GM18868 (cell line): ENCODE measurements at regions not wholly inside any gene's neighbourhood (a gene's known extent, or its start where the extent isn't known, plus 50 kb on each side); places are given as distances from the start of the nearest gene placed in this dataset.
"Not testable (repeated sequence)": the region's sequence is repeated elsewhere in the genome, so short reads cannot be mapped to it uniquely, and the experiment has no call there.

ENCODE experiments used
- ATAC-seq: cut with Tn5 transposase; IDR thresholded peaks from one replicate; pipeline ENCODE4 v1.9.1; 2021; ENCODE audit warnings: mild to moderate bottlenecking, moderate library complexity; ENCODE audit not compliant: unreplicated experiment

DNA sequence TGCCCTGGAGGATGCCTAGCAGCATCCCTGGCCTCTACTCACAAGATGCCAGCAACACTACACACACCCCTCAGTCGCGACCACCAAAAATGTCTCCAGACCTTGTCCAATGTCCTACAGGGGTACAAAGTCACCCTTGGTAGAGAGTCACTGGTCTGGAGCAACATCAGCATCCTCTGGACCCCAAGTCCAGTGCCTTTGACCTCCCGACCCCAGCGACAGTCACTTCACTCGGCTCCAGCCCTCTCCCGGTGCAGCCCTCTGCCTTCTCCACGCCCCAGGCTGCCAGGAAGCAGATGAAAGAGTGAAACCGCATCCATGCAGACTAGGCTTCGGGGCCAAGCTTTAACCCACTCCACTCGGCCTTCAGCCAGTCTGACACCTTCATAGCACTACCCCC is 92.0 kb upstream of the SRSF6 start:
- ATAC-seq = no peak

DNA sequence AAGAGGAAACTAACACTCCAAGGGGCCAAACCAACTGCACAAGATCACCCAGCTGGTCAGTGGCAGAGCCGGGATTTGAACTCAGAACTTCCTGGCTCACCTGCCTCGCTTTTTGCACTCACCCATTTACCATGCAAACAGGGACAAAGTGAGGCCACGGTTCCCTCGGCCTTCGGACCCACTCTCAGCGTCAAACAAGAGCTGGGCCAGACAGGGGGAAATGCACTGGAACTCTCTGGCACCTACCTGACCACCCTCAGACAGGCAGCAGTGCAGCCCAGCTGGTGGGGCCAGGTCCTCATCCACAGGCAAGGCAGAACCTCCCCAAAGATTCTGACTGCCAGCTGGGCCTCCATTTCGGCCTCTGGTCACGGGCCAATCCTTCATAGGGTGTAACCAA is 93.7 kb upstream of the SRSF6 start:
- ATAC-seq = no peak

DNA sequence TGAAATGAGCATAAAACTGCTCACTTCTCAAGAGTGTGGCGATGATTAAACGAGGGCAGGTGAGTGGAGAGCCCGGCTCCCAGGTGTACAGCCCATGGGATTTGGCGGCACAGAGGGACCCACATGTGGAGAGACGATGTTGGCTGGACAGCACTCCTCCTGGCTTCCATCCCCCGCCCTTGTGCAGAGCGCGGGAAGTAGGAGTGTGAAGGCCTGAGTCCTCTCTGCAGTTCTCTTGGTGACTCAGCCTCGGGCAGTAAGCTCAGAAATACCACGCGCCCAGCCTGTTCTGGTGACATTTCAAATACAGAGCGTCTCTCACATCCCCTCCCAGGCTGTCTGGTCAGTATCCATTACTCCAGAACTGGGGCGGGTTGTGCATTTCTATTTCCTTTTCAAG is 94.2 kb upstream of the SRSF6 start:
- no peak for ATAC-seq

DNA sequence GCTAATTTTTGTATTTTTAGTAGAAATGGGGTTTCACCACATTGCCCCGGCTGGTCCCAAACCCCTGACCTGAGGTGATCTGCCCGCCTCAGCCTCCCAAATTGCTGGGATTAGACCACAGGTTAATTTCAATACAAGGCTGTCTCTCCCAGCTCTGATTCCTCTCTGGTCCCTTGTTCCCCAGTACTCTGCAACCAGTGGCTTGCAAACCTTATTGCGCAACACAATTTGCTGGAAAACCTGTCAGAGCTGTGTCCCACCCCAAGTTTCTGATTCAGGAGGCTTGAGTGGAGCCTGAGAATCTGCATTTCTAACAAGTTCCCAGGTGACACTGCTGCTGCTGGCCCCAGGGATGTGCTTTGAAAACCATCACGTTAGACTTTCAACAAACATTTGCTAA is 96.2 kb upstream of the SRSF6 start:
- no peak for ATAC-seq

DNA sequence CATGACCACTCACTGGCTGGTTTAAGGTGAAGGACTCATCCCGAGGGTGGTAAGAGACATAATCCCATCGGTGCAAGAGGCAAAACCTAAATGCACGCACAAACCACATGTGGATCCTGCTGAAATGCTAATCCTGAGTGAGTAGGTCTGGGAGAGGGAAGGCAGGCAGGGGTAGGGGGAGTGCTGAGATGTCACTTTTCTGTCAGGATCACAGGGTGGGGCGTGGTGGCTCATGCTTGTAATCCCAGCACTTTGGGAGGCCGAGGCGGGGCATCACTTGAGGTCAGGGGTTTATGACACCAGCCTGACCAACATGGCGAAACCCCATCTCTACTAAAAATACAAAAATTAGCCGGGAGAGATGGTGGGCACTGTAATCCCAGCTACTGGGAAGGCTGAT is 97.7 kb upstream of the SRSF6 start:
- ATAC-seq = no peak

DNA sequence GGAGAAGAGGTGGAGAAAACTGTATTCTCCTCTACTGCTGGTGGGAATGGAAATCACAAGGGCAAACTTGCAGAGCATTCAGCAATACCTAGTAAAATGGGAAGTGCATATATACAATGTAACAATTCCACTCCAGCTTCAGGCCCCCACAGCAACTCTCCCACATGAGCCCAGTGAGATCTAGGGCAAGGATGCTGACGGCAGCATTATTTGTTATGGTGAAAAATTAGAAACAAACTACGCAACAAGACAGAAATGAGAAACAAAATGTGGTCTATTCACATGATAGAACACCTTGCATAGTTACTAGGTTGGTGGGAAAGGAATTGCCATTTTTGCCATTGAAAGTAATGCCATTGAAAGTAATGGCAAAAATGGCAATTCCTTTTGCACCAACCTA is 98.9 kb upstream of the SRSF6 start:
- ATAC-seq = no peak

DNA sequence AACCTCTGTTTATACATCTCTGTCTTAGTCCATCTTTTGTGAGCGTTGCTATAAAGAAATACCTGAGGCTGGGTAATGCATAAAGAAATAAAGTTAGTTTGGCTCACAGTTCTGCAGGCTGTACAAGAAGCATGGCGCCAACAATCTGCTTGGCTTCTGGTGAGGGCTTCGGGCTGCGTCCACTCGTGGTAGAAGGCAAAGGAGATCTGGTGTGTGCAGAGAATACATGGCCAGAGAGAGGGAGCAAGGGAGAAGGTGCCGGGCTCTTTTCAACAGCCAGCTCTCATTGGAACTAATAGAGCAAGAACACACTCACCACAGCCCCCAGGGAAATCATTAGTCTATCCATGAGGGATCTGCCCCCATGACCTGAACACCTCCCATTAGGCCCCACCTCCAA is 100.3 kb upstream of the SRSF6 start:
- ATAC-seq = no peak

DNA sequence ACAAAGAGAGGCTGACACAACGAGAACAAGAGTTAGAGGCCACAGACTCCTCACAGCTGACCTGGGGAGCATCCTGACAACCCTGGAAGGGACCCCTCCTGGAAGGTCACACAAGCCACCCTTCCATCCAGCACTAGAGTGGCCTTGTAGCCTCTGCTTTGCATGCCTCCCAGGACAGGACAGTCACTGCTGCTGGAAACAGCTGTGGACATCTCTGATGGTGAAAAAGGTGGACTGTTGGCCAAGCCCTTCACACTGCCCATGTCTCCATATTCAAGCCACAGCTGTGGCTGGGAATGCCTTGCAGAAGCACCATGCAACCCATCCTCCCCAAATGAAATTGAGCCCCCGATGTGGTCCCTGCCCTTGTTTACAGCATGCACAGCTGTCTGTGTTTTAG is 102.1 kb upstream of the SRSF6 start:
- ATAC-seq = no peak

DNA sequence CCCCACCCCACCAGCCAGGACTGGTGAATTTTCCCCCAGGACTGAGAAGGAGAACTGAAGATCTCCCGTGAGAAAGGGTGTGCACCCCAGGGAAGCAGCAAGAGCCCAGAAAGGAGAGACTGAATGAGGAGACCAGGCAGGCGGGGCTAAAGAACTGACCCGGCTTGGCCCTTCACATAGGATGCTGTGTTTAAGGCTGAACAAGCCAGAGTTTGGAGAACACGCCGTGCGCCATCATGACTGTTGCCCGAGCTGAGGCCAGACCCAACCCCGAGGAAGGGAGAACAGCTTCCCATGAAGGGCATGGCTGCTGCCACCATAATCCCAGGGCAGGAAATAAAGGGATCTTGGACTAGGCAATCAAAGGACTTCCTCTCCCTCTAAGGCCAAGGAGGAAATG is 104.7 kb upstream of the SRSF6 start:
- ATAC-seq = no peak

DNA sequence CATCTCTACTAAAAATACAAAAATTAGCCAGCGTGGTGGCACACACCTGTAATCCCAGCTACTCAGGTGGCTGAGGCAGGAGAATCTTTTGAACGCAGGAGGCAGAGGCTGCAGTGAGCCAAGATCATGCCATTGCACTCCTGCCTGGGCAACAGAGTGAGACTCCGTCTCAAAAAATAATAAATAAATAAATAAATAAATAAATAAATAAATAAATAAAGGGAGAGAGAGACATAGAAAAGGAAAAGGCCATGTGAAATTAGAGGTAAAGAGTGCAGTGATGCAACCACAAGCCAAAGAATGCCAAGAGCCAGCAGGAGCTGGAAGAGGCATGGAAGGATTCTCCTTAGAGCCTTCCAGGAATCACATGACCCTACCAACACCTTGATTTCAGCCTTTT is 107.0 kb upstream of the SRSF6 start:
- ATAC-seq = not testable (repeated sequence)

DNA sequence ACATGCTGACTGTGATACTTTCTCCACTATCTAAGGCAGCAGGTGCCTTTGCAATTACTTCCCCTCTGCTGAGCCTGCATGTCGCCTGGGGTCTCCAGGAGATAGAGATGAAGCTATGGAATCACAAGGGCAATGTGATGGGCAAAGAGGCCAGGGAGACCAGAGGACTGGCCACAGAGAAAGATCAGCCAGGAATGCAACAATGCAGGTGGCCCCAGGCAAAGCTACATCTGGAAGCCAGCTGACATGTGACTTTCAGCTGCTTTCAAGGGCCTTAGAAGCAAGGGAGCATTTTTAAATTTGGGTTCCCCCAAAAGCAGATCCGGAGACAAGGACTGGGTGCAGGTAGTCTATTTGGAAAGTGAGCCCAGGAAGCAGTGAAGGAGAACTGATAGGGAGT is 107.9 kb upstream of the SRSF6 start:
- no peak for ATAC-seq

DNA sequence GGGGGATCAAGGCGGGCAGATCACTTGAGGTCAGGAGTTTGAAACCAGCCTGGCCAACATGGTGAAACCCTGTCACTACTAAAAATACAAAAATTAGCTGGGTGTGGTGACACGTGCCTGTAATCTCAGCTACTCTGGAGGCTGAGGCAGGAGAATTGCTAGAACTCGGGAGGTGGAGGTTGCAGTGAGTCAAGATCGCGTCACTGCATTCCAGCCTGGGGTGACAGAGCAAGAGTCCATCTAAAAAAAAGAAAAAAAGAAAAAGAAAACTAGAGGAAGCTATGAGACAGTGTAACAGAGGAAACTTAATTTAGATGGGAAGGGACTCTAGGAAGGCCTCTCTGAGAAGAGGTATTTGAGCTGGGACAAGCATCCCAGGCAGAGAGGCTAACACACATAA is 109.9 kb upstream of the SRSF6 start:
- ATAC-seq = not testable (repeated sequence)

DNA sequence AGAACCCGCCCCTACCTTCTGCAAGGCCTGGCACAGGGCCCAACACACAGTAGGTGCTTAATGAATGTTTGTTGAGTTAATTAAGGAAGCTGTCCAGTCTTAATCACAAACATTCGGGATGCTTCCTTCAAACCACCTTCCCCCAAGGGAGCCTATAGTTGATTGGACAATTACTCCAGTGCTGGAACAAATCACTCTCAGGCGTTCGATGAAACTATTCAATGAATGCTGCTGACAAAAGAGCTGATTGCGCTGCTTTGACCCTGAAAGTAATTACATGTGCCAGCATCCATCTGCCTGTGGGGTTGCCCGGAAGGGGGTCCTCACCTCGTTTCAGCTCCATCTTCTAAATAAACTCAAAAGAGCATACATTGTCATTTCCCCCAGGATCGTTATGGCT is 112.0 kb upstream of the SRSF6 start:
- no peak for ATAC-seq

DNA sequence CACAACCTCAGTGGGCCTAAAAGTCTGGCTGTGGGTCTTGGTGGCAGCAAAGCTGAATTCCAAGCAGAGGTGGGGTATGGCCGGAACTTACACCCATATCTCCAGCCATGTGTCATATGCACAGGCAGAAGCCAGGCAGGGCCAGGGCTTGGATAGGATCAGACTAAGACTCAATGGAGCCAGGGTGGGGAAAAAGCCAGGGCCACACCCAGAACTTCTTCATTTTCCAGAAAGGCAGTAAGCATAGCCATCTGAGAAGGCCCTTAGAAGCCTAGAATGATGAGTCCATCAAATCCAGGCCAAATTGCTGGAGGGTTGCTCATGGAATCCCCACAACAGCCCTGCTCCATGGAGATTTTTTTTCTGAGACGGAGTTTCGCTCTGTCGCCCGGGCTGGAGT is 116.2 kb upstream of the SRSF6 start:
- no peak for ATAC-seq

DNA sequence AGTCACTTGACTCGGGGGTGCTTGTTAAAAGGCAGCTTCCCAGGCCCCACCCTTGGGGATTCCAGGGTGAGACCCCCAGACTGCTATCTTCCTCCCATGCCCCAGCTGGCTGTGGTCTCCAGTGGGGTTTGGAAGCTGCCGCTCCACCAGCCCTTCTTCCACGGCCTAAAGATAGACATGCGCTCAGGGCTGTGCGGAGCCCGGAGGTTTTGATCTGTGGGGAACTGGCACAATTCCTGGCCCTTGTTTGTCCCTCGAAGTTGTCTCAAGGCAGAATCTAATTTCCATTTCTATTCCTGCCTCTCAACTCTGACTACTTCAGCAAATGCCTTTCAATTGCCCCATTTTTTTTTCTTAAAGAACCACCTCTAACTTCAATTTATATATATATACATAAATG is 120.7 kb upstream of the SRSF6 start:
- ATAC-seq = no peak

DNA sequence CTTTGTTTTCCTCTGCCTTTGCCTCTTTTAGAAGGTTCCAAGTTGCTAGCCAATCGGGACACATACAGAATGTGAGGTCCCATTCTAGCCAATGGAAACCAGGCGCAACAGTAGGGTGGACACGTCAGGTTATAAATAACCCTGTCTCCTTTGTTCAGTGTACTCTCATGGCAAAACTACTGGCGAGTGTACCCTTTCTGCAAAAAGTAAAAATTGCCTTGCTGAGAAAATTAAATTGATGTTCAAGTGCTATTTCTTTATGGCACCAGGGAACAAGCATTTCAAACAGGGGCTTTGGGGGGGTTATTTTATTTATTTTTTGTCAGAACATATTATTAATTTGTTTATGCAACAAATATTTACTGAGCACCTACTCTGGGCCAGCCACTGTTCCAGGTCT is 123.6 kb upstream of the SRSF6 start:
- no peak for ATAC-seq

DNA sequence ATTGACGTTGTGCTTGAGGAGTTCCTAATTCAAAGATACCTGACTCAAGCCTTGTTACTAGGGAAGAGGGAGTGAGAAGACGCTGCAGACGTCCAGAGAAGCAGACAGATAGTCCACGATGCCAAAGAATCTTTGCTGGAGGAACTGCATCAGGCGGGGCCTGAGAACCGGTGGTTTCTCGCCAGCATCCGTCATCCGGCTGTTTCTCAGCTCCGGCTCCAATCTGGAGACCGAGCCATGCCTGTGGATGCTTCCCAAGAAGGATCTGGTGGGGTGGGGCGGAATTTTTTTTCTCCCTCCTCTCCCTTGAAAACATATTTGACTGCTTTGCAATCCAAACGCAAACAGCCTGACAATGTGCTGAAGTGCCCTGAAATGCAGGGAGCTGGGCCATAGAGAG is 125.8 kb upstream of the SRSF6 start:
- ATAC-seq = no peak

DNA sequence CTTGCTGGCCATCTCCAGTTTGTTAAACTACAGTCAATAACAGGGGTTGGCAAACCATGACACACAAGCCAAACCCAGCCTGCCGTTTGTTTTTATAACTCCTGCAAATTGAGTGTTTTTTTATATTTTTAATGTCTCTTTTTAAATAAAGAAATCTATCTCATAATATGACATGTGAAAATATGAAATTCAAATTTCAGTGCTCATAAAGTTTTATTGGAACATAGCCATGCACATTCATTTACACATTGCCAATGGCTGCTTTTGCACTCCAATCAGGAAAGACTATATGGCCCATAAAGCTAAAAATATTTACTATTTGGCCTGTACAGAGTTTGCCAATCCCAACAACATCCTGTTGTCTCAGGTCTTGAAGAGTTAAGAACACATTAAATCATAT is 129.0 kb upstream of the SRSF6 start:
- no peak for ATAC-seq

DNA sequence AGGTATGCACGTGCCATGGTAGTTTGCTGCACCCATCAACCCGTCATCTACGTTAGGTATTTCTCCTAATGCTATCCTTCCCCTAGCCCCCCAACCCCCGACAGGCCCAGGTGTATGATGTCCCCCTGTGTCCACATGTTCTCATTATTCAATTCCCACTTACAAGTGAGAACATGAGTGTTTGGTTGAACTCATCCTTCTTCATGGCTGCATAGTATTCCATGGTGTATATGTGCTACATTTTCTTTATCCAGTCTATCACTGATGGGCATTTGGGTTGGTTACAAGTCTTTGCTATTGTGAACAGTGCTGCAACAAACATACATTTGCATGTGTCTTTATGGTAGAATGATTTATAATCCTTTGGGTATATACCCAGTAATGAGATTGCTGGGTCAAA is 130.5 kb upstream of the SRSF6 start:
- not testable (repeated sequence) for ATAC-seq

DNA sequence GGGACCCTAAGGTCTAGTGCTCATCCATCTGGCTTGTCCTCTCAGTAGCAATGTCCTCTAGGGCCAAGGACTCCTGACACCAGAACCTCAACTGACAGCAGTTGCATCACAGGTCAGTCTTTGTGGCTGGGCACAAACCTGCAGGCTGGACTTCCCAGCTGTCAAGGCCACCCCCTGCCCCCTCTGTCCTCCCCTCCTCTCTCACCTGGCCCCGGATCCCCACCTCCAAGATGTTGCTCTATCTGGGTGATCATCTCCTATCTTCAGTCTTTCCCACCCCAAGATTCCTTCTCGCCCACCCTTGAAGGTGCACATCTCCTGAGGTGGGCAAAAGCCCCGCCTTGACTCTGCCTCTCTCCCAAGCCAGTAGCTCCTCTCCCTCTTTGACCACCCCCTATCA is 131.8 kb upstream of the SRSF6 start:
- ATAC-seq = no peak

DNA sequence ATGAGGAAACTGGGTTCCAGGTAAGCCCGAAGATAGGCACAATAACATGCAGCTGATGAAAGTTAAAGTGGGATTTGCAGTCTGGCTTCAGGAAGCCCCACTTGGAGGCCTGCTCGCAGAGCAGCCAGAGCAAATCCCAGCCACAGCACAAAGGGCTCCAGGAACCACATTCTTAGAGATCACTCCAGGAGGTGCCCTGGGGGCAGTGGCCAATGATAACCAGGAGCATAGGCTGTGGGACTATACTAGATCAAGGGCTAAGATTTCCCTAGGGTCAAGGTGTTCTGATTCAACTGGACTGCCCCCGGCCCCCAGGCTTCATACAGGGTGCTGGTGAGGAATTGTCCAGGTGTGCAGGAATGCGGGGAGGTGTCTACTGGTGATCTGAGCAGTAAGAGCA is 133.9 kb upstream of the PTPRT start:
- no peak for ATAC-seq

DNA sequence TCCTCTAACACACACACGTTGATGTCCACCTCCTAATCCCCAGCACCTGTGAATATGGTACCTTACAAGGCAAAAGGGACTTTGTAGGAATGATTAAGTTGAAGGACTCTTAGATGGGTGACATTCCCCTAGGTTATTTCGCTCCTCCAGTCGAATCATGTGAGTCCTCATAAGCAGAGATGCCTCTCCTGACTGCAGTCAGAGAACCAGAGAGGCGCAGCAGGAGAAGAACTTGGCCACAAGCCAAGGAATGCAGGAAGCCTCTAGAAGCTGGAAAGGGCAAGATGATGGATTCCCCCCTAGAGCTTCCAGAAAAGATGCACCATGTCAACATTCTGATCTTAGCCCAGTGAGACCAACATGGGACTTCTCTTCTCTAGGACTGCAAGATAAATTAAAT is 133.1 kb upstream of the PTPRT start:
- no peak for ATAC-seq

DNA sequence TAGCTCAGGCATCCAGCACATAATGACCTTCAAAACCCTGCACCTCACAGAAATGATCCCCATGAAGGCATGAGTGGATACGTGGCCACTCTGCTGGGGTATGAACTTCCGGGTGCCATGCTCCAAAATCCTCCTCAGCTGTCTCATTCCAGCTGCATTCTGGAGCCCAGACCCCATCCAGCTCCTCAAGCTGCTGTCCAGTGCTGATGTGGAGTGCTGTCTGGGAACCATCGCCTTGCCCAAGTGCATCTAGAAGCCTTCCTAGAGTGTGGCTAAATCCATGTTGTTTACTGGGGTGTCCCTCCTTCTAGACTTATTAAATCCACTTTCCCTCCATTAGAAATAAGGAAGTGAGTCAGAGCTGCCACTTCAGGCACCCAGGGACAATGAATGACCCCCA is 130.8 kb upstream of the PTPRT start:
- ATAC-seq = no peak

DNA sequence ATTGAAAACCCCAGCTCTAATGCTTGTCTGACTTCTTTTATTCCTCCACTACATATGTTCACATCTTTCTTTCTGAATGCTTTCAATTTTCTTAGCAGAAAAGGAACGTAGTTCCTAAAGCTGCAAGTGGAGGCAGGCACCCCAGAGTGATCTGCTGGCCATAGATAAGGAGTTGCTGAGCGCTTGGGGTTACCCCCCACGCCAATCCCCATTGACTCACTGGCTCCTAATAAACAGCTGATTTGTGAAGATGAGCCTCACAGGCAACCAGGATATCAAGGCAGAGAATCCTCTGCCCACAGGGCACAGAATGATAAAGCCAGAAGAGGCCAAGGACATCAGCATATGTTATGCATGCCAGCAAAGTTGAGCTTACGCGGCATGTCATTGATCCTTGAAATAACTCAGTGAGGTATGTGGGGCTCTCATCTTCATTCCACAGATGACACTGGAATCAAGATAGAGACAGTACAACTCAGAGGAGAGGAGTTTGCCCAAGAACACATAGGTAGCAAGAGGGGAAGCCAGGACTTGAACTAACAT is 129.1 kb upstream of the PTPRT start:
- ATAC-seq = no peak
